ENCODE measurements at regions not wholly inside any gene's neighbourhood (a gene's known extent, or its start where the extent isn't known, plus 50 kb on each side); places are given as distances from the start of the nearest gene placed in this dataset.

GRCh38 chr11:81484196-81484595 is 1249.5 kb downstream of the FAM181B start:
- TF ChIP-seq POLR2A (IDR thresholded peaks at IDR 0.05; ENCODE audit: low read length) (no peak), GATA1 (IDR thresholded peaks at IDR 0.05; ENCODE audit: low read depth, low read length) (no peak)
